Effector memory CD4-positive, alpha-beta T cell (primary cell): ENCODE measurements at regions not wholly inside any gene's neighbourhood (a gene's known extent, or its start where the extent isn't known, plus 50 kb on each side); places are given as distances from the start of the nearest gene placed in this dataset.

ENCODE experiments used
- DNase-seq, 3 donors: peaks; one replicate each; pipeline ENCODE4 v3.0.0-alpha.2; 2020
- H3K27ac ChIP-seq: 2 replicates; pipeline ENCODE4 v1.7.0; 2013; ENCODE audit warnings: mild to moderate bottlenecking, low read length, moderate library complexity; ENCODE audit not compliant: insufficient read depth, poor library complexity, severe bottlenecking
- H3K27me3 ChIP-seq: replicated peaks from 2 replicates; pipeline ENCODE4 v1.7.0; 2013; ENCODE audit warnings: mild to moderate bottlenecking, low read length; ENCODE audit not compliant: insufficient read depth, control insufficient read depth, poor library complexity, severe bottlenecking
- H3K36me3 ChIP-seq: 2 replicates; pipeline ENCODE4 v1.7.0; 2013; ENCODE audit warnings: mild to moderate bottlenecking, low read length, moderate library complexity; ENCODE audit not compliant: control insufficient read depth, insufficient read depth
- H3K4me1 ChIP-seq: 2 replicates; pipeline ENCODE4 v1.7.0; 2013; ENCODE audit warnings: low read length, mild to moderate bottlenecking; ENCODE audit not compliant: control insufficient read depth, insufficient read depth, poor library complexity, severe bottlenecking
- H3K4me3 ChIP-seq: 2 replicates; pipeline ENCODE4 v1.7.0; 2013; ENCODE audit warnings: low read length, low read depth, mild to moderate bottlenecking; ENCODE audit not compliant: insufficient read depth, poor library complexity, severe bottlenecking
- H3K9me3 ChIP-seq: 2 replicates; pipeline ENCODE4 v1.7.0; 2013; ENCODE audit warnings: mild to moderate bottlenecking, low read length, moderate library complexity; ENCODE audit not compliant: control insufficient read depth

DNA sequence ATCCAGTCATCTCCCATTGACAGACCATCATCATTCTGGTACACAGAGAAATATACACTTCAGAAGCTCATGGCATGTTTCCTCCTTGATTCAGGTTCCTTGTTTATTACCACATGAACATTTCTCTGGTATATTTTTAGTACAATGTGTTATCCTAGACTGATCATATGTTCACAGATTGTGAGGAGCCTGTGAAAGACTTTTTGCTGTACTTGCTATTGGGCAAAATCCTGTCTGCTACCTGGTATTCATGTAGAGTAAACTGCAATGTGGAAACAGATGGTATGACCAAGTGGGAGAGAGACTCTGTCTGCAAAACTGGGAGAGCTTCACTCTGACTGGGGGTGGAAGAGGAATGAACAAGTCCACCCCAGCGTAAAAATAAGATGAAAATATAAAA, 657.2 kb downstream of the IRS1 start:
- Histone ChIP-seq H3K27me3 (no peaks in the 10 kb centered on the region), H3K36me3 (no peaks in the 10 kb centered on the region), H3K9me3 (no peaks in the 10 kb centered on the region), H3K4me1 (no peaks in the 10 kb centered on the region), H3K27ac (no peak overlapping the region), H3K4me3 (no peak overlapping the region)
- no peak for DNase-seq

GRCh38 chr2:226140594-226140993, 659.0 kb downstream of the IRS1 start:
- Histone ChIP-seq H3K36me3 (no peaks in the 10 kb centered on the region), H3K4me1 (no peaks in the 10 kb centered on the region), H3K27ac (no peak overlapping the region), H3K9me3 (no peaks in the 10 kb centered on the region), H3K4me3 (no peak overlapping the region), H3K27me3 (no peaks in the 10 kb centered on the region)
- DNase-seq, result no peak

DNA sequence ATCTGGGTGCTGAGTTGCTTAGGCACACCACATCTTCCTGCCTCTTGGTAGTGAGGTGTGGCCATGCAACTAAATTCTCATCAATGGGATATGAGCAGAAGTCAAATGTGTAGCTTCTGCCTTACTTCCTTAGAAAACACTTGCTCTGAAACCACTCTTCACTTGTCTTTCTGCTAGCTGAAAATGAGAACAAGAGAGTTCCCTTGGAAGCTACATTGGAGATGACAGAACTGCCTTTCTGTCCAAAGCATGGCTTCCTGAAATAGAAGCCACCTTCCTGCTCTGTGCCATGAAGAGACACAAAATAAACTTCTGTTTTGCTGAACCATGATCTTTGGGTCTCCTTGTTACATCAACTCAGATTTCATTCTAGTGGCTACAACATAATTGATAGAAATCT, 659.9 kb downstream of the IRS1 start:
- Histone ChIP-seq H3K36me3 (no peaks in the 10 kb centered on the region), H3K4me3 (no peak overlapping the region), H3K9me3 (no peaks in the 10 kb centered on the region), H3K27me3 (no peaks in the 10 kb centered on the region), H3K27ac (no peak overlapping the region), H3K4me1 (no peaks in the 10 kb centered on the region)
- no peak for DNase-seq

DNA sequence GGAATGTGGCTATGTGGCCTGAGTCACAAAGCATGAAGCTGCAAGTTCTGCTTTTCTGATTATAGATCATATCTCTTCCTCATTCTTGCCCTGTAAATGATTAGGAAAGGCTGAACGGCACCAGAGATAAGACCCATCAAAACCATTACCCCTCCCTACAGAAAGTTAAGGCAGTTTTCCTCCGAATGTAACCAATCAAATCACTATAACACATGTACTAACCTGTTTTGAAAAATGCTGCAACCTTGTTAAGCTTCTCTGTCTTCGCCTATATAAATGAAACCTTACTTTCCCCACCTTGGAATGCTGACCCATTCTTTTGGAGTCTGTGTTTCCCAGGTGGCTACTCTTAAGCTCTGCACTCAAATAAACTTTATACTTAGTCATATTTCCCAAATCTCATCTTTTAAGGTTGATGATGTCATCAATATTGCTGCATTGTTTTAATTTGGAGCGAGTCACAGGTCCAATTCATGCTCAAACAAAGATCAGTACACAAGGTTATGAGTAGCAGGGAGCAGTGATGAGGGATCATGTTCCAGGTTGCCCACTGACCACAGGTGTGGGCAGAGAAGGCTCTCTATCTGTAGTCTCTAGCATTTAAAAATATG, 662.3 kb downstream of the IRS1 start:
- Histone ChIP-seq H3K27me3 (no peaks in the 10 kb centered on the region), H3K9me3 (no peaks in the 10 kb centered on the region), H3K27ac (no peak overlapping the region), H3K4me1 (no peaks in the 10 kb centered on the region), H3K4me3 (no peak overlapping the region), H3K36me3 (no peaks in the 10 kb centered on the region)
- DNase-seq, result no peak

DNA sequence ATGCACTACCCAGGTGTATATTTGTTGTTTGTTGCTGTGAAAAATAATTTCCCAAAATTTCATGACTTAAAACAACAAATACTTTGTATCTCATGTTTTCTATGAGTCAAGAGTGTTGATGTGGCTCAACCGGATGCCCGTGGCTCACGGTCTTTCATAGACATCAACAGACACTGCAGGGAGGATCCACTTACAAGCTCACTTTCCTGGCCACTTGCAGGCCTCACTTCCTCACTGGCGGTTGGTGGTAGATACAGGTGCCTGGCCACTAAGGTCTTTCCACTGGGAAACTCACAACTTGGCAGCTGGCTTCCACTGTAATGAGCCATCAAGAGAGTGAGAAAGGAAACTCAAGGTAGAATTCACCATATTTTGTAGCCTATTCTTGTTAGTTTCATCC, 662.9 kb downstream of the IRS1 start:
- no peak overlapping the region for H3K27ac ChIP-seq
- H3K27me3 ChIP-seq, result no peaks in the 10 kb centered on the region
- no peak for DNase-seq
- H3K4me1 ChIP-seq, result no peaks in the 10 kb centered on the region
- no peaks in the 10 kb centered on the region for H3K9me3 ChIP-seq
- H3K4me3 ChIP-seq, result no peak overlapping the region
- no peaks in the 10 kb centered on the region for H3K36me3 ChIP-seq

- Histone ChIP-seq H3K9me3 (no peaks in the 10 kb centered on the region), H3K27me3 (no peaks in the 10 kb centered on the region), H3K27ac (no peak overlapping the region), H3K4me1 (no peaks in the 10 kb centered on the region), H3K36me3 (no peaks in the 10 kb centered on the region), H3K4me3 (no peak overlapping the region)
- DNase-seq, result no peak
These were observed 663.6 kb downstream of the IRS1 start for GRCh38 chr2:226135861-226136548.

- no peak for DNase-seq
- Histone ChIP-seq H3K4me3 (no peak overlapping the region), H3K36me3 (no peaks in the 10 kb centered on the region), H3K4me1 (no peaks in the 10 kb centered on the region), H3K27ac (no peak overlapping the region), H3K9me3 (no peaks in the 10 kb centered on the region), H3K27me3 (no peaks in the 10 kb centered on the region)
These were observed 667.1 kb downstream of the IRS1 start for GRCh38 chr2:226132323-226133215.

DNA sequence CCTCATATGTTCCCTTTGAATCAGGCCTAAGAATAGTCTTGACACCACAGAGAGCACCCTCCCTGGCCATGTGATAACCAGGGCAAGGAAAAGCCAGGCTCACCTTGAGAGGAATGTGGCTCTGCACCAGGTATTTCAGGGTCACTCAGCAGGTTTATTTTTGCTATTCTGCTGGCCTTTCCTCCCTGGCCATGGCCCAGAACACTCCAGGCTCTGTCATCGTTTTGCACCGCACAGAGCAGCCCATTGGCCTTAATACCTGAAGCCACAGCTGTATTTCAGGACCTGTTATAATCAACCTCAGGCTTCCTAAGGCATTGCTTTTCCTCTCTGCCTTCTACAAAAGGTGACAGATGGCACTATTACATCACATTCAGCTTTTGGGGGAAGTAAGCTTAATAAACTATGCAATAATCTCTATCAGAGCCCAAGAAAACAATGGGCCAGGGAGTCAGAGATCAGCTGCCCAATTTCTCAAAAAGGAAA, 668.3 kb downstream of the IRS1 start:
- Histone ChIP-seq H3K27me3 (no peaks in the 10 kb centered on the region), H3K36me3 (no peaks in the 10 kb centered on the region), H3K4me1 (no peaks in the 10 kb centered on the region), H3K9me3 (no peaks in the 10 kb centered on the region), H3K4me3 (no peak overlapping the region), H3K27ac (no peak overlapping the region)
- DNase-seq, result no peak

GRCh38 chr2:226130192-226130591, 669.4 kb downstream of the IRS1 start:
- H3K4me3 ChIP-seq, result no peak overlapping the region
- H3K9me3 ChIP-seq, result no peaks in the 10 kb centered on the region
- no peaks in the 10 kb centered on the region for H3K4me1 ChIP-seq
- no peaks in the 10 kb centered on the region for H3K27me3 ChIP-seq
- no peak overlapping the region for H3K27ac ChIP-seq
- H3K36me3 ChIP-seq, result no peaks in the 10 kb centered on the region
- no peak for DNase-seq

- H3K27me3 ChIP-seq, result no peaks in the 10 kb centered on the region
- no peak for DNase-seq
- H3K27ac ChIP-seq, result no peak overlapping the region
These were observed 671.9 kb downstream of the IRS1 start for GRCh38 chr2:226127682-226128081.

More at GRCh38 chr2:226127682-226128081, 671.9 kb downstream of the IRS1 start:
- Histone ChIP-seq H3K36me3 (no peaks in the 10 kb centered on the region), H3K4me3 (no peak overlapping the region), H3K9me3 (no peaks in the 10 kb centered on the region), H3K4me1 (no peaks in the 10 kb centered on the region)
